GM18508 (cell line): ENCODE measurements at regions not wholly inside any gene's neighbourhood (a gene's known extent, or its start where the extent isn't known, plus 50 kb on each side); places are given as distances from the start of the nearest gene placed in this dataset.
"Not testable (repeated sequence)": the region's sequence is repeated elsewhere in the genome, so short reads cannot be mapped to it uniquely, and the experiment has no call there.

ENCODE experiments used
- ATAC-seq: cut with Tn5 transposase; IDR thresholded peaks from one replicate; pipeline ENCODE4 v1.9.1; 2021; ENCODE audit warnings: moderate number of reproducible peaks; ENCODE audit not compliant: insufficient read depth, unreplicated experiment

GRCh38 chr4:138861135-138861534 is 154.4 kb upstream of the NOCT start:
- no peak for ATAC-seq

GRCh38 chr4:138860357-138860756 is 155.2 kb upstream of the NOCT start:
- ATAC-seq = not testable (repeated sequence)

DNA sequence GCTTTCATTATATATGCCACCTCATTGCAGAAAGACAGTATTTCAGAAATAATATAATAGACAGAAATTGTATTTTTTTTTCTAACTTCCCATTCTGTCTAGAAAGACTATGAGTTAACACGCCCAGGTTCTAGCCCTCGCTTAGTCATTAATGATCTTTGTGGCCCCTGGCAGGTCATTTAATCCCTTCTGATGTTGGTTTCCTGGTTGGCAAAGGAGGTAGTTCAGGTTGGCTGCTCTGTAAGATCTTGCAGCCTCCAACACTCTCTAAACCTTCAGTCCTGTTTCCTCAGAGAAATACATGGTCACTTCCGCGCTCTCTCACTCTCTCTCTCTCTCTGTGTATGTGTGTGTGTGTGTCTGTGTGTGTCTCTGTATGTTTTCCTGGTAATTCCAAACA is 156.3 kb upstream of the NOCT start:
- ATAC-seq = no peak

GRCh38 chr4:138858419-138858818 is 157.2 kb upstream of the NOCT start:
- no peak for ATAC-seq

DNA sequence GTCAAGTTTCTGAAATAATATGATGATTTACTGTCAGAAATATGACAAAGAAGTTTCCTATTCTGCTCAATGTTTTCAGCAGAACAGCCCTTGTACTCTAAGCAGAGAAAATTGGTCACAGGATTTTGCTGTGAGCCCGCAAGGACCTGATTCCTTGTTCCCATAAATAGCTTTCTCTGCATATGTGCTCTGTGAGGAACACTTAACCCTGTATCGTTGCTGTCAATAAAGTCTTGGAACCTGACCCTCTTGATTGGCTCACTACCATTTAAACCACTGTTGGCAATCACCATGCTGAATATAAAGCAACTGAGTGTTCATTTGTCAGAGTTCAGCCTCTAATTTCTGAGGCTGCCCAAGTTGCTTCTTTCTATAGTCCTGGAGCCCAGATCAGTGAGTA is 158.2 kb upstream of the NOCT start:
- ATAC-seq = no peak

- ATAC-seq = no peak
Measured at GRCh38 chr4:138852681-138853080, 162.9 kb upstream of the NOCT start.

DNA sequence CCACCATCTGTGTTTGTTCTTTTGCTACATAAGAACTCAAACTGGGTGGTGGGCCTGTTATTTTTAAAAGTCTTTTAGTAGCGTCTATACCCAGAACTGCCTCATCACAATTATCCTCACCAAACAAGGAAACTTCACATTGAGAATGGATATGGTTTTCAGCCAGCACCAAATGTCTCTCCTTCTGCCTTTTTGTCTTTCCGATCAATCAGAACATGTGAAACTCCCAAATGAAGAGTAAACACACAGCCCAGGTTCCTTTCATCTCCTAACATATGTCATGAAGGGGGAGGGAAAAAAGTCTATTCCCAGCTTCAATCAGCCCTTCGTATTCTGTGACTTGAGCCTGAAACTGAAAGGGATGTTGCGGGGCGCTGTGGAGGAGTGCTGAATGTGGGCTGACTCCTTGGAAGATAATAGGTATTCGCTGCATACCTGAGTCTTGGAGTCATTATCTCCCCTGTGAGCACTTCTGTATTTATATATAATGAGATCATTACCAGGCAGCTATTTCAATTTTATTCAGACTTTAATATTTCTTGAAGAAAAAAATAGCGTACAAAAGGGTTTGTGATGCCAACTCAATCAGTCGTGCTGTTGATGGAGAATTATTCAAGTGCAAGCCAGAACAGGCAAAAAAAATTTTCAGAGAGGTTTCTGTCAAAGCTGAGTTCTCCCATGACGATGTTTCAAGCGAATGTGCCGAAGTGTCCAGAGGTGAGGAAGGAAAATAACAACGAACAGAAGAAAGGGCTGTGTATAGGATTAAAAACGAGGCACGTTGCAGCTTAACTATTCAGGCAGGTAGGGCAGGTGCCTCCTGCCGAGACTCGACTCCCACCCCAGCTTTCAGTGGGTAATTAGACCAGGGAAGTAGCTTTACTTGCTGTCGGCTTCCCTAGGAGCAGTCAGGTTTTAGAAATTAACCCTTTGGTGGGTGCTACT is 163.9 kb upstream of the NOCT start:
- ATAC-seq = no peak

DNA sequence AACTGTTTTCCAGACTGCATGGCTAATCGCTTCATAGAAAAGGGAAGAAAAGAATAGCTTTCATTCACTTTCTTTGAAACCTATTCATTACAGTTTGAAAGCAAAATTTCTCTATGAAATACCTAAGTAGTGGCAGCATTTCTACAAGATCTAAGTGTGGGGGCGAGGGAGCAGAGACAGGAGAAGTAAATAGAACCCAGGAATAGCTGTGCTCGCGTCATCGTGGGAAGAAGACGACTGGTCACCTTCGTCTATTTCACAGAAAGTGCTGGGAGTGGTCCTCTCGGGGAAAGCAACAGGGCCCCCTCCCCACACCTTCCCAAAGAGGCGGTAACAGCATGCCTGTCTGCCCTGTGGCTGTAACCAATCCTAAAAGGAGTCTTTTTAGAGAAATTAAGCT is 169.9 kb upstream of the NOCT start:
- ATAC-seq = no peak

DNA sequence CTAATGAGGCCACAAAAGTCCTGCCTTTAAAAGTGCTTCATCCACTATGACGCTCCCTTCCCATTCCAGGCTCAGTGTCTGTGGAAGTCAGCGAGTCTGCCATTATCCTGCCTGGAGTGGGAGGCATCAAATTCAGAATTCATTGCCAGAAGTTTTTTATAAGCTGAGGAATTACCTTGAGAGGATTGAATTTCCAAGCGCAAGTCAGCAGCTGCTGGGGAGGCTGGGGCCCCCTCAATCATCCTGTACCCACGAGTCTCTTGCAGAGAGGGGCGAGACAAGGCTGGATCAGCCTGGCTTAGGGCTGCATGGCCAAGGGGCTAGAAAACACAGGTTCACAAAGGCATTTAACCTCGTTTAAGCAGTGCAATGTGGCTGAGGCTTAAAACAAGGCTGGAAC is 170.5 kb upstream of the NOCT start:
- no peak for ATAC-seq

- no peak for ATAC-seq
Measured at GRCh38 chr4:138843616-138844015, 172.0 kb upstream of the NOCT start.

DNA sequence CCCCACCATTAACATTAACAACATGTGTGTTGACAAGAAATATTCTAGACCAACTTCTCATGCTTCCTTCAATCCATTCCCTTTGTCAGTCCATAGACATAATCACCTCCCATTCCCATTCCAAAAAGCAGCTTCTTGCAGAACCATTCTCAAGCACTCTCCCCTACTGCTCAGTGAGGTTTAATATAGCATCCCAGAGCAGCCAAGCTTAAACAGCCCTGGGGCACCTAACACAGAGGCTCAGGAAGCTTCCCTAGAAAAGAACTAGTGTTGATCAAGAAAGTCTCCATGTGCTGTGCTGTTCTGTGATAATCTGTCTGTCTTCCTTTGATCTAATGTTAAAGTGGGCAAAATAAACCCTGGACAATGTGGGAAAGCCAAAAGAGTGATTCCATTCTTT is 174.2 kb upstream of the NOCT start:
- no peak for ATAC-seq

DNA sequence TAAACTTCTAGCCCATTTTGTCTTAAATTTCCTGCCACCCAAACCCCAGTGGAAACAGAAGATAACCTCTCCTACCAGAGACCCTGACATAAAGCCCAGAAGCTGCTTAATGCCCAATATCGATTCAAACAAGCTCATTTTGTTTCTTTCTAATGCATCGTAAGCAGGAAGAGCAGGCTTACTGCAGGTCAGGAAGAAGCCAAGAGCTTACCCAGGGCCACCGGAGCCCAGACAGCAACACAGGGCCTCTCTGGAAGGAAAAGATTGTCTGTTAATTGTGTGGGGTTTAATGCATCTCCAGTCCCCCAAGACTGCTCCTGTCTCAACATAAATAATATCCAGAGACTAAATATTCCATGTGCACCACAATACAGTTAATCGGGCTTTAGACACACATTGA is 177.3 kb upstream of the NOCT start:
- ATAC-seq = no peak

DNA sequence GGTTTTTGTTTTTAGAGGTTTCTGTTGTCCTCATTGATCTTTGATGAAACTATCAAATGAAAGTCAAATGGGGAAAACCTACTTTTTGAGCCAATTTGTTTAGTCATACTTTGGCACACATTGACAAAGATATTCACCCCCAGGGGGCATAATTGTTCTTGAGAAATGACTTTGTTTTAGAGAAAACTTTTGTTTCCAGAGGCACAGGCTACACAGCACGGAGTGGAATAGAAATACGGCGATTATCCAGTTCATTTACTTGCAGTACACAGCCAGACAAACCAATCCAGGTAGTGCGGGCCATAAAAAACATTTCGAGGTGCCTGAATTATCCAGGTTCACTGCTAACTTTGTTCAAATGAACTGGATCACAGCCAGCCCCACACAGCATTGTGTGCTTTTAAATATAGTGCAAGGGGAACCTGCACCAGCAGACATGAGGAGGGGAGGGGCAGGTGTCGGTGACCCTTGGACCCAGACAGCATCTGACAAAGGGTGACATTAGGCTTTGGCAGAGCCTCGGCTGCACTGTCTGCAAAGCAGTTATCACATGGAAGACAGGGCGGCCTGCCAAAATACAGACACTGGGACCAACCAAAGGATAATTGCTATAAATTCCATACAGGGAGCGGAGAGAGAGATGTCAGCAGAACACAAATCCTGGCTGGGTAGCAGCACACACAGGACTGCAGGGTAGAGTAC is 179.6 kb upstream of the NOCT start:
- ATAC-seq = no peak

GRCh38 chr4:138833974-138834373 is 181.6 kb upstream of the NOCT start:
- ATAC-seq = peak; percentile 70

- no peak for ATAC-seq
Measured at GRCh38 chr4:138832563-138832962, 183.0 kb upstream of the NOCT start.

DNA sequence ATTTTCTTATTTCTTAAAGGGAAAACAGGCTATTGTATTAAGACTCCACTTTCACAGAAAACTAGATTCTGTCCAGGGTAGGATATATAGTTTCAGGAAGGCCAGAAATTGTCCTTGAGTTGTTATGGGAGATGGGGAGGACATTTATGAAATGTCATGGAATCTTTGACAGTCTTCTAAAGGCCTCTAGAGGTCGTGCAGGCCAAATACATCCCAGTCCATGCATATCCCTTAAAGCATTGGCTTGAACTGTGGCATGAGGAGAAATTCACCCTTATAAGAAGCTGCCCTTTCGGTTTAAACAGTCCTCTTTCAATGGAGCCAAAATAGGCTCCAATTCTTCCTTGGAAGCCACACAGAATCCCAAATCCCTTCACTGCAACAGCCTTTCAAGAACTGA is 183.6 kb upstream of the NOCT start:
- no peak for ATAC-seq

- no peak for ATAC-seq
Measured at GRCh38 chr4:138828926-138829325, 186.7 kb upstream of the NOCT start.

GRCh38 chr4:138826754-138827153 is 188.8 kb upstream of the NOCT start:
- no peak for ATAC-seq

DNA sequence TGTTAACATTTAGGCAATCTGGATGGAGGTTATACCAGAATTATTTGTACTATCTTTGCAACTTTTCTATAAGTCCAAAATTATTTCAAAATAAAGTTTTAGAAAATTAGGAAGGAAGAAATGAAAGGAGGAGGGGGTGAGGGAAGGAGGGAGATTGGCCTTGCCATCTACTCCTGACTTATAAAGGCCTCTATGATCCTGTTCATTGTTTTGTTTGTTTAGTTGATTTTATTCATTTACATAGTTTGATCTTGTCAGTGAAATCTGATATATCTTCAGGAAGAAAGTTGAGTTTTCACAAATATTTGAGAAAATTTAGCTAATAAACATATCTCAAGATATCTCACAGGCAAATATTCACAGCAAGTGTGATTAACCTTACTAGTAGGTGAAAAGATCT is 189.3 kb upstream of the NOCT start:
- ATAC-seq = no peak

- ATAC-seq = no peak
Measured at GRCh38 chr4:138821331-138821730, 194.2 kb upstream of the NOCT start.

DNA sequence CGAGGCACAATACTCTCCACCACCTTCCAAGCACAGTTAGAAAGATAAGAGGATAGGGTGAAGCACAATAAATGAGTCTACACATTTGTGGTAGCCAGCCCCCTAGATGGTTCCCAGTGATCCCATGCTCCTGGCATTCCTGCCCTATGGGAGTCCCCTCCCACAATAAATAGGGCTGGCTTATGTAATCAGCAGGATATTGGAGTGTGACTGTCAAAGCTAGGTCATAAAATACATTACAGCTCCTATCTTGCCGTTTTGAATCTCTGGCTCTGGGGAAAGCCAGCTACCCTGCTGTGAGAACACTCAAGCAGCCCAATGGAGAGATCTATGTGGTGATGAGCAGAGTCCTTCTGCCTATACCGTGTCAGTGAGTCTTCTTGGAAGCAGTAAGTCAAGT is 198.7 kb upstream of the NOCT start:
- no peak for ATAC-seq

DNA sequence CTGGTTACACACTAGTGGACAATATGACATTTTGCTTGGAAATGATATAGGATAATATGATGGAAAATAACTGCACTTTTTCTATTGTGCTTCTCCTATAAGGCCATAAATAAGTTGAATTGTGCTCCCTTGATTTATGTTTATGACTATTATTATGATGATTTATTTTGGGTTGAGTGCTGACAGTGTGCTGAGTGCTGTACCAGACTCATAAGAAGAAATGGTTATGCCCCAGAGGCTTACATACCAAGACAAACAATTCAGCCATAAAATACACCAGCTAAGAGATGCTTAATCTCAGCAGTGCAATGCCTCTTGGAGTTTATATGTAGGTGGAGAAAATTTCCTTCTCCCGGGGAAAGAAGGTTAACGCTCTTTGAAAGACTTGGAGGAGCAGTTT is 199.8 kb upstream of the NOCT start:
- ATAC-seq = no peak
